AG09309 (cell line): ENCODE measurements at regions not wholly inside any gene's neighbourhood (a gene's known extent, or its start where the extent isn't known, plus 50 kb on each side); places are given as distances from the start of the nearest gene placed in this dataset.
"Not testable (repeated sequence)": the region's sequence is repeated elsewhere in the genome, so short reads cannot be mapped to it uniquely, and the experiment has no call there.

Source experiments
- DNase-seq: peaks from one replicate; pipeline ENCODE4 v3.0.0-alpha.2; 2010; ENCODE audit warnings: low read depth
- H3K4me3 ChIP-seq: 2 replicates; pipeline ENCODE4 v1.5.1; 2011; ENCODE audit warnings: mild to moderate bottlenecking, low read depth, low read length, moderate library complexity; ENCODE audit not compliant: control insufficient read depth
- TF ChIP-seq, protein P1 (sequence below): IDR thresholded peaks from 2 replicates; pipeline ENCODE4 v1.5.1; 2011; ENCODE audit warnings: mild to moderate bottlenecking, low read depth, low read length, inconsistent platforms; ENCODE audit not compliant: insufficient read depth, control insufficient read depth; ENCODE audit errors: missing control alignments

DNA sequence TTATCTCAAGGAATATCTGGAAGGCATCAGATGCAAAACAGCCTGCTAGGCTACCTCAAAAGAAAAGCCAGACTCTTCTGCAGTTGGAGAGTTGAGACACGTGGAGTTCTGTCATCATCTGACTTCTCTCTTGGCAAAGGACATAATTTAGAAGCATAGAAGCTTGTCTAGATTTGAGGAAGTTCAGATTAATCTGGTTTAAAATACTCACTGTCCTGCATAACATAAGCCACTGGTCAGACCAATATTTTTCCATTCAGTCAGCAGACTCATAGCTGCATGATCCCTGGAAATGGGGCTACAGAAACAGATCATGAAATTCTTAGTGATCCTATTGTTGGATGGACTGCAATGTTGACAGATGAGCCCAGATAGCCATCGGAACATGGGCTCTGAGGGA is 349.0 kb downstream of the TXNL1 start:
- H3K4me3 ChIP-seq = no peak overlapping the region
- TF ChIP-seq, protein P1, sequence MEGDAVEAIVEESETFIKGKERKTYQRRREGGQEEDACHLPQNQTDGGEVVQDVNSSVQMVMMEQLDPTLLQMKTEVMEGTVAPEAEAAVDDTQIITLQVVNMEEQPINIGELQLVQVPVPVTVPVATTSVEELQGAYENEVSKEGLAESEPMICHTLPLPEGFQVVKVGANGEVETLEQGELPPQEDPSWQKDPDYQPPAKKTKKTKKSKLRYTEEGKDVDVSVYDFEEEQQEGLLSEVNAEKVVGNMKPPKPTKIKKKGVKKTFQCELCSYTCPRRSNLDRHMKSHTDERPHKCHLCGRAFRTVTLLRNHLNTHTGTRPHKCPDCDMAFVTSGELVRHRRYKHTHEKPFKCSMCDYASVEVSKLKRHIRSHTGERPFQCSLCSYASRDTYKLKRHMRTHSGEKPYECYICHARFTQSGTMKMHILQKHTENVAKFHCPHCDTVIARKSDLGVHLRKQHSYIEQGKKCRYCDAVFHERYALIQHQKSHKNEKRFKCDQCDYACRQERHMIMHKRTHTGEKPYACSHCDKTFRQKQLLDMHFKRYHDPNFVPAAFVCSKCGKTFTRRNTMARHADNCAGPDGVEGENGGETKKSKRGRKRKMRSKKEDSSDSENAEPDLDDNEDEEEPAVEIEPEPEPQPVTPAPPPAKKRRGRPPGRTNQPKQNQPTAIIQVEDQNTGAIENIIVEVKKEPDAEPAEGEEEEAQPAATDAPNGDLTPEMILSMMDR = no peak
- no peak for DNase-seq

DNA sequence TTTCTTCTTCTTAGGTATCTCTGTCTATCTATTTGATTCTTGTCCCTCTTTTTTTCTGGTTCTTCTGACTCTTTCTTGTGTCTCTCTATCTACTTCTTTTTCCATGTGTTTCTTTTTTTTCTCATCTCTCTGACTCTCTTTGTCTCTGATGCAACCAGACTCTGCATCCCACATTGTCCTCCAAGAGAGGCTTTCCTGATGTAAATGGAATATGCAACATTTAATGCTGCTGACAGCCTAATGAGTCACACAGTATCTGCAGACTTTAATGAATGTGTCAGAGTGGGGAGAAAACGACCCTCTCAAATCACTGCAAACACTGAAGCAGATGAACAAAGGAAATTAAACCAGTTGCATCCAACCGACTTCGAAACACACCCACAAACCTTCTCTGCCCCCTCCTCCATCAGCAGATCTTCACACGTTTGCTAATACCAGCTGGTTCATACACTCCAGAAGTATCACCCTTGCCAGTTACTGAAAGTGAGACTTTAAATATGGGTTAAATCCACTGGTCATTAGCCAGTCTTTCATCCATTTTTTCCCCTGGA is 351.5 kb downstream of the TXNL1 start:
- TF ChIP-seq, protein P1 = no peak
- no peak overlapping the region for H3K4me3 ChIP-seq
- peak; percentile 62 for DNase-seq

DNA sequence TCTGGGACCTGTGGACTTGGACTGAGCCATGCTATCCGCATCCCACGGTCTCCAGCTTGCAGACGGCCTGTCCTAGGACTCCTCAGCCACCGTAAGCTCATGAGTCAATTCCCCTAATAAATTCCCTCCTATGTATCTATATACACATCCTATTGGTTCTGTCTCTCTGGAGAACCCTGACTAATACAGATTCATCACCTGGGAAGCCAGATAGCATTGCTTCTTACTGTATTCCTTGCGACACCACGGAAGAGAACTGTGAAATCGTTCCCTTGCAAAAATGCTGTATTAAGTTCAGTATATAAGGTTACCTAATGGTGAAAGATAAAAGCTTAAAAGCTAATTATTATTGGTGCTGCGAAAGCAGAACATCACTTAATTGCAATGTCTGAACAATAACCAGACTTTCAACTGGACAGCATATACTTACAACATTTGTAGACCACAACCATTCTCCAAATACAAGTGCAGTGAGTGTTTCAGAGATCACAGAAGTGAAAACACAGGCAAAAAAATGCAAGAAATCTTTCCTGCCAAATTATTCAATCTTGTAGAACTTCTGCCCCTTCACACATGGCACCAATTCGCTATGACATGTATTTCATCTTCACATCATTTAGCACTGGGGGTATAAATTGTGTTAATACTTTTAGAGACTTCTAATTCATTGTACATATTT is 352.9 kb downstream of the TXNL1 start:
- no peak overlapping the region for H3K4me3 ChIP-seq
- TF ChIP-seq, protein P1 = no peak
- DNase-seq = peak; percentile 27

- TF ChIP-seq, protein P1 = no peak
- no peak overlapping the region for H3K4me3 ChIP-seq
- peak; percentile 39 for DNase-seq
Observed at GRCh38 chr18:56284319-56284718, 354.1 kb downstream of the TXNL1 start.

GRCh38 chr18:56283316-56283715 is 355.1 kb downstream of the TXNL1 start:
- DNase-seq = peak; percentile 20
- no peak overlapping the region for H3K4me3 ChIP-seq
- TF ChIP-seq, protein P1 = no peak

GRCh38 chr18:56282234-56283104 is 355.9 kb downstream of the TXNL1 start:
- no peak overlapping the region for H3K4me3 ChIP-seq
- DNase-seq = no peak
- TF ChIP-seq, protein P1 = no peak

DNA sequence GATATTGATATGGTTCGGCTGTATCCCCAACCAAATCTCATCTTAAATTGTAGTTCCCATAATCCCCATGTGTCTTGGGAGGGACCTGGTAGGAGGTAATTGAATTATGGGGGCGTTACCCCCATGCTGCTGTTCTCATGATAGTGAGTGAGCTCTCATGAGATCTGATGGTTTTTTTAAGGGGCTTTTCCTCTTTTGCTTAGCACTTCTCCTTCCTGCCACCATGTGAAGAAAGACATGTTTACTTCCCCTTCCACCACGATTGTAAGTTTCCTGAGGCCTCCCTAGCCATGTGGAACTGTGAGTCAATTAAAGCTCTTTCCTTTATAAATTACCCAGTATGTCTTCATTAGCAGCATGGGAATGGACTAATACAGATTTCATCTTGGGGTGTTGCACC is 358.6 kb downstream of the TXNL1 start:
- not testable (repeated sequence) for H3K4me3 ChIP-seq, DNase-seq
